Testis (tissue), 2 donors: ENCODE measurements at regions not wholly inside any gene's neighbourhood (a gene's known extent, or its start where the extent isn't known, plus 50 kb on each side); places are given as distances from the start of the nearest gene placed in this dataset.

Experiments used
- CTCF ChIP-seq, 3 experiments: fragments of 450-650 bp in 2 of 3; fragments of 200-600 bp in 1 of 3; sonication (generic) in 1 of 3; IDR thresholded peaks; one replicate each; pipeline ENCODE4 v1.5.1; 2016 to 2019; ENCODE audit warnings: antibody characterized with exemption in 3 of 3, mild to moderate bottlenecking in 2 of 3, moderate library complexity in 1 of 3
- POLR2A ChIP-seq: fragments of 450-650 bp; IDR thresholded peaks from one replicate; pipeline ENCODE4 v1.6.1; 2017; ENCODE audit warnings: antibody characterized with exemption, mild to moderate bottlenecking, moderate library complexity

GRCh38 chr13:55394470-55394869, 1746.2 kb upstream of the PRR20A start:
- TF ChIP-seq POLR2A (no peak), CTCF (IDR thresholded peaks at IDR 0.05) (no peak)
